ENCODE measurements at regions not wholly inside any gene's neighbourhood (a gene's known extent, or its start where the extent isn't known, plus 50 kb on each side); places are given as distances from the start of the nearest gene placed in this dataset.
A peak's percentile ranks its signal among the peaks of the same experiment; 100 is the strongest.

GRCh38 chr21:43352154-43352537 lies 74.8 kb downstream of the SIK1 start:
- DNase-seq (ENCODE audit: low spot score): no peak
- Histone ChIP-seq H3K79me2 (ENCODE audit: low read depth) (no peaks in the 10 kb centered on the region), H3K9me3 (ENCODE audit: low read depth) (no peaks in the 10 kb centered on the region), H3K27ac (no peak overlapping the region), H3K4me3 (no peak overlapping the region), H2AFZ (replicated peaks) (no peak overlapping the region), H3K4me2 (no peak overlapping the region), H3K9ac (no peak overlapping the region), H4K20me1 (ENCODE audit: low read depth) (no peaks in the 10 kb centered on the region), H3F3A (ENCODE audit: low read depth) (no peaks in the 10 kb centered on the region), H3K27me3 (no peaks in the 10 kb centered on the region), H3K4me1 (no peaks in the 10 kb centered on the region), H3K36me3 (no peaks in the 10 kb centered on the region)
- TF ChIP-seq EZH2phosphoT487 (IDR thresholded peaks at IDR 0.05): no peak
- TF ChIP-seq CTCF (IDR thresholded peaks at IDR 0.05): no peak
- no peak for TF ChIP-seq EZH2 (IDR thresholded peaks at IDR 0.05)
- peaks cover 31% of the 10 kb centered on the region for H3K4me1 Mint-ChIP-seq
- H3K36me3 Mint-ChIP-seq: no peaks in the 10 kb centered on the region
- H3K4me3 Mint-ChIP-seq: peak overlapping the region; percentile 12
- peaks cover 15% of the 10 kb centered on the region for H3K27me3 Mint-ChIP-seq (ENCODE audit: insufficient read depth, low read depth)
- no peaks in the 10 kb centered on the region for H3K9me3 Mint-ChIP-seq
- H3K27ac Mint-ChIP-seq: no peak overlapping the region

GRCh38 chr21:43351501-43352153 lies 75.3 kb downstream of the SIK1 start:
- no peaks in the 10 kb centered on the region for H3K79me2 ChIP-seq (ENCODE audit: low read depth)
- Mint-ChIP-seq H3K27ac (peak overlapping the region; percentile 76), H3K4me3 (no peak overlapping the region), H3K9me3 (no peaks in the 10 kb centered on the region), H3K4me1 (peaks cover 30% of the 10 kb centered on the region), H3K27me3 (ENCODE audit: insufficient read depth, low read depth) (peaks cover 14% of the 10 kb centered on the region), H3K36me3 (no peaks in the 10 kb centered on the region)
- no peak for DNase-seq (ENCODE audit: low spot score)
- TF ChIP-seq CTCF (IDR thresholded peaks at IDR 0.05) (no peak), EZH2 (IDR thresholded peaks at IDR 0.05) (no peak), EZH2phosphoT487 (IDR thresholded peaks at IDR 0.05) (no peak)
- no peak overlapping the region for H3K4me3 ChIP-seq
- no peak overlapping the region for H3K27ac ChIP-seq
- H3F3A ChIP-seq (ENCODE audit: low read depth): no peaks in the 10 kb centered on the region
- H3K4me1 ChIP-seq: no peaks in the 10 kb centered on the region
- H2AFZ ChIP-seq (replicated peaks): no peak overlapping the region
- H3K4me2 ChIP-seq: no peak overlapping the region
- H3K36me3 ChIP-seq: no peaks in the 10 kb centered on the region
- no peak overlapping the region for H3K9ac ChIP-seq
- no peaks in the 10 kb centered on the region for H3K27me3 ChIP-seq
- H3K9me3 ChIP-seq (ENCODE audit: low read depth): no peaks in the 10 kb centered on the region
- no peaks in the 10 kb centered on the region for H4K20me1 ChIP-seq (ENCODE audit: low read depth)

GRCh38 chr21:43349644-43350043 lies 77.3 kb downstream of the SIK1 start:
- H3K9ac ChIP-seq: no peak overlapping the region
- H3K36me3 ChIP-seq: no peaks in the 10 kb centered on the region
- H3K9me3 ChIP-seq (ENCODE audit: low read depth): no peaks in the 10 kb centered on the region
- no peak for DNase-seq (ENCODE audit: low spot score)
- Mint-ChIP-seq H3K4me3 (no peak overlapping the region), H3K27me3 (ENCODE audit: insufficient read depth, low read depth) (peaks cover 13% of the 10 kb centered on the region), H3K36me3 (no peaks in the 10 kb centered on the region), H3K9me3 (no peaks in the 10 kb centered on the region), H3K4me1 (peaks cover 22% of the 10 kb centered on the region), H3K27ac (no peak overlapping the region)
- H2AFZ ChIP-seq (replicated peaks): no peak overlapping the region
- H3F3A ChIP-seq (ENCODE audit: low read depth): no peaks in the 10 kb centered on the region
- H3K4me2 ChIP-seq: no peak overlapping the region
- no peaks in the 10 kb centered on the region for H3K4me1 ChIP-seq
- no peak for TF ChIP-seq EZH2 (IDR thresholded peaks at IDR 0.05)
- TF ChIP-seq EZH2phosphoT487 (IDR thresholded peaks at IDR 0.05): no peak
- no peak for TF ChIP-seq CTCF (IDR thresholded peaks at IDR 0.05)
- H3K27ac ChIP-seq: no peak overlapping the region
- no peaks in the 10 kb centered on the region for H3K79me2 ChIP-seq (ENCODE audit: low read depth)
- no peaks in the 10 kb centered on the region for H3K27me3 ChIP-seq
- H3K4me3 ChIP-seq: no peak overlapping the region
- H4K20me1 ChIP-seq (ENCODE audit: low read depth): no peaks in the 10 kb centered on the region
